HG03520 (cell line): ENCODE measurements at regions not wholly inside any gene's neighbourhood (a gene's known extent, or its start where the extent isn't known, plus 50 kb on each side); places are given as distances from the start of the nearest gene placed in this dataset.

Source experiments
- ATAC-seq: cut with Tn5 transposase; IDR thresholded peaks from one replicate; pipeline ENCODE4 v1.9.1; 2021; ENCODE audit warnings: mild to moderate bottlenecking, moderate library complexity; ENCODE audit not compliant: unreplicated experiment

- ATAC-seq, result no peak
These were observed 72.4 kb upstream of the ADCY1 start for GRCh38 chr7:45501791-45502190.

GRCh38 chr7:45506059-45506458 is 68.1 kb upstream of the ADCY1 start:
- ATAC-seq, result no peak

- ATAC-seq, result no peak
These were observed 64.9 kb upstream of the ADCY1 start for GRCh38 chr7:45509222-45509621.

GRCh38 chr7:45511721-45512597 is 62.2 kb upstream of the ADCY1 start:
- ATAC-seq, result no peak

- ATAC-seq, result no peak
These were observed 59.2 kb upstream of the ADCY1 start for GRCh38 chr7:45514944-45515343.

- ATAC-seq, result no peak
These were observed 58.8 kb upstream of the ADCY1 start for GRCh38 chr7:45515346-45515745.
